ENCODE measurements at regions not wholly inside any gene's neighbourhood (a gene's known extent, or its start where the extent isn't known, plus 50 kb on each side); places are given as distances from the start of the nearest gene placed in this dataset.

DNA sequence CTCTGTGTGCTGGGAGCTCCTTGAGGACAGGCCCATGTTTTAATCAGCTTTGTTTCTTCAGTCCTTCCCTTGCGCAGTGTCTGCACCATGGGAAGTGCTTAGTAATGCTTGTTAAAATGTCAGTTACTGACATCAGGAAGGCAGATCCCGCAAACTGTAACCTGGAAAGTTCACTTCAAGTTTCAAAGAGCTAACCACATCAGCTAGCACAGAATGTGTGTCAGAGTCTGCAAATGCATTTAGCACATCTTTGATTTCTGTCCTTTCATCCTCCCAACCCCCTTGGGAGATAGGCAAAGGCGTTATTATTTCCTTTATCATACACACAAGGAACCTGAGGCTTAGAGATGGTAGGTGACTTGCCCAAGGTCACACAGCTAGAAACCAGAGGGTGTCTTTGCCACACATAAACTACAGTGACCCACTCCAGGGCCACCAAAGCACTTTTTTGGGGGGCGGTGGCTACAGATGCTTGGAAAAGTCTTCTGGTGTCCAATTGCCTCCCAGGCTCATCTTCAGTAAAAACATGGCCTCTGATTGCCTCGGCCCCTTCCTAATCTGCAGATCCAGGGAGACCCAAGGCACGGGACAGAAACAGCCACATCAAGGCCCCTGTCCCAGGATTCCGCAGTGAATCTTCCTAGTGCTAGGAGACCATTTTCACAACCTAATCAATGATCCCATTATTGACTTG lies 116.2 kb upstream of the GPR26 start:
- no peak for DNase-seq (ENCODE audit: low read depth in 4 of 4, low spot score in 2 of 4)

DNA sequence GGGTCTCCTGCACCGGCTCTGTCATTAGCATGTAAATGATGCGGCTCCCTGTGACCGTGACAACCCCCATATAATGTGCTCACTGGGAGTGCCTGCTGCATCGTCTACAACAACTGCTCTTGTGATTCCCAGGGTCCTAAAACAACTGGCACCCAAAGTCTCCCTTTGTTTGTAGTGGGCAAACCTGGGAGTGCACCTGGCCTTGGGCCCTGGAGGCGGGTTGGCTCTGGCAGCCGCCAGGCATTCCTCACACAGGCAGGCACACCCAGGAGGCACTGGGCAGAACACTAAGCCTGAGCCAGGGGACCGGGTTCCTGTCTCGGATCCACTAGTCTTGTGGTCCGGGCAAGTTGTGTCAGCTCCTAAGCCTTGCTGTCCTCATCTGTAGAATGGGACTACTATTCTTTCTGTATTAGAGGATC lies 115.5 kb upstream of the GPR26 start:
- no peak for DNase-seq (ENCODE audit: low read depth in 4 of 4, low spot score in 2 of 4)

DNA sequence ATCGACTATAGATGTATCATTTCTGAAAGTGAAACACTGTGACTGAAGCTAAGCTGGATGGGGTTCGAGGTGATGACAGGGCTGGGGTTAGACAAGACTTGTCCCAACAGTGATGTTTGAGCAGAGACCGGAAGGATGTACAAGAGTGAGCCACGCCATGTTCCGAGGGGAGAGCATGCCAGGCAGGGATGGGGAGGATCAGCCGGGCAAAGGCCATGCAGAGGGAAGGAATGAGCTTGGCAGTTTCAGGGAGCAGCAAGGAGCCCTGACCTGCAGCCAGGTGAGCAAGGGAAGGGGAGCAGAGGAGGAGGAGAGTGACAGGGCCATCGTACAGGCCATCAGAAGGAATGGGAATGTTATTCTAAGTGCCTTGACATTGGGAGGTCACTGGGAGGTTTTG lies 114.9 kb upstream of the GPR26 start:
- DNase-seq (ENCODE audit: low read depth in 4 of 4, low spot score in 2 of 4) = no peak

DNA sequence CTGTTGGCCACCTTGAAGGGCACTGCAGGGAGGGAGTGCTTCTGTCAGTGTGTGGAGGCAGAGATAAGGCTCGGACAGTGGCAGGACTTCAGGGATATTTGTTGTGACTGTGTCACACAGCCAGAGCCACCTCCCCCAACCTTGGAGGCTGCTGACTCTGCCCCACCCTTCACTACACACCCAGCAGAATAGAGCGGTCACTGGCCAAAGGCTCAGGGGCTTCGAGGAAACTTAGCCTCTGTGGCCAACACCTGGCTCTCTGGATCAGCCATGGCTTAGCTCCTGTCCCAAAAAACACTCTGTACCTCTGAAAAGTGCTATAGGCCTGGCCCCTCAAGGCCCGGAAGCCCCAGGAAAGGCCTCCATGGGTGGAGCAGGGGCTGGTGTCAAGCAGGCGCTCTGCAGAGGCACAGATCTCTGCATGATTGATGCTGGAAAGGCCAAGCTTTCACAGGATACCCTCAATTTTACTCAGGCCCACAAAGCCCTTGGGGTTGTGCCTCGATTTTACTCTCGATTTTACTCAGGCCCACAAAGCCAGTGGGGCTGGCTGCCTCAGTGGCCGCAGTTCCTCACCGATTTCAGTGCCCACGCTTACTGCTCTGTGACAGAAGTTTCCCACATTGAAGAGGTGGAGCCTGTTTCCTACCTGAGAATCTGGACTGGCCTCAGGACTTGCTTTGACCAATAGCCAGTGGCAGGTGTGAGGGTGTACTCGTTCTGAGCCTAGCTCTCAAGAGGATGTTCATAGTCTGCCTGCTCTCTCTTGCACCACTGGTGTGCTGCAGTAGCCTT lies 113.2 kb upstream of the GPR26 start:
- DNase-seq (ENCODE audit: low read depth in 4 of 4, low spot score in 2 of 4) = no peak

DNA sequence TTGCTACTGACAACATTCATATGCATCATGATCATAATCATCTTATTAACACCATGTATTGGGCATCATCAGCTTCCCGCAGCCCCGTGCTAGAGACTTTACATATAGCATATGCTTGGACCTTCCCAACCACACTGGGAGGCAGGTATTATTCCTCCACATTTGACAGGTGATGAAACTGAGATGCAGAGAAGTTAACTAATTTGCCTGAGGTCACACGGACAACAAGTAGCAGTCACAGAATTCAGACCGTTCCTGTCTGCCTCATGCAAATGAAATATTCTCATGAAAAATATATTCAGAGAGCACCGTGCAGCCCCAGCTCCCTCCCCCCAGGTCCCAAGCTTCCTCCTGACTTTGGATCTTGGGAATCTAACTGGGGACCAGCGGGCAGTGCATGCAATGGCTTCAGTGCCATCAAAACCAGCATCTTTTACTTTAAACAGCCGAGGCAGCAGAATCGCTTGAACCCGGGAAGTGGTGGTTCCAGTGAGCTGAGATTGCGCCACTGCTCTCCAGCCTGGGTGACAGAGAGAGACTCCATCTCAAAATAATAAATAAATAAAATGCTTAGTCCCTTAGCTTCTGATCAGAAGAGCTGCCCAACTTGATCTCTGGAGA lies 112.2 kb upstream of the GPR26 start:
- no peak for DNase-seq (ENCODE audit: low read depth in 4 of 4, low spot score in 2 of 4)

DNA sequence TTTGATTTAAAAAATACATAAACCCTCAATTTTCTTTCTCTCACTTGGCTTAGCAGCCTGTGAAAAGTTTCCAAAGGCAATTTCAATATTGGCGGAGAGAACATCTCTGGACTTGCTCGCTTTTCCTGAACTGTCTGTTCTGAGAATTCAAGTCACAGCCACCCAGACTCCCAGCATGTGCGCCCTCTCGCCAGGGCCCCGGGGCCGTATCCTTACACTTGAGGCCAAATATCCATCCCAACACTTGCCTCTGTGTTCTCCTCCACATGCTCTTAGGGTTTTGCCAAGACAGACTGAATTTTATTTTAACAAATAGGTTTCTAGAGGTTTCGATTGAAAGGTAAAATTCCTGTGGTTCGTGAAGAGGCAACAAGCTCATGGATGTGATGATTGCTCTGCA lies 111.5 kb upstream of the GPR26 start:
- no peak for DNase-seq (ENCODE audit: low read depth in 4 of 4, low spot score in 2 of 4)

DNA sequence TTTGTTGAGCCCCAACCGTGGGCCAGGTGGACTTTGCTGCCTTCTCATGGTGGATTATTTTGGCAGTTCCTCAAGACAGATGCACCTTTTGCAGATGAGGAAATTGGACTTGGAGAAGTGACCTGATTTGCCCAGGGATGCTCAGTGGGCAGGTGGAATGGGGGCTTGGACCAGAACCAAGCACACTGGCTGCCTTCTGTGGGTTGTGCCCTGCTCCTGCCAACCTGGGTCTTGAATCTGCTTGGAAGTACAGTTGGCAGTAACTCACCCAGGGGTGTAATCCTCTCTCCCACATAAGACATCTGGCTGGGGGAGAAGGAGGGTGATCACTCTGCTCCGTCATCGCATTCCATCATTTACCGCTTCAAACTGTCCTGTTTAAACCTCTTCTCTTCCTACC lies 110.5 kb upstream of the GPR26 start:
- DNase-seq (ENCODE audit: low read depth in 4 of 4, low spot score in 2 of 4) = no peak

DNA sequence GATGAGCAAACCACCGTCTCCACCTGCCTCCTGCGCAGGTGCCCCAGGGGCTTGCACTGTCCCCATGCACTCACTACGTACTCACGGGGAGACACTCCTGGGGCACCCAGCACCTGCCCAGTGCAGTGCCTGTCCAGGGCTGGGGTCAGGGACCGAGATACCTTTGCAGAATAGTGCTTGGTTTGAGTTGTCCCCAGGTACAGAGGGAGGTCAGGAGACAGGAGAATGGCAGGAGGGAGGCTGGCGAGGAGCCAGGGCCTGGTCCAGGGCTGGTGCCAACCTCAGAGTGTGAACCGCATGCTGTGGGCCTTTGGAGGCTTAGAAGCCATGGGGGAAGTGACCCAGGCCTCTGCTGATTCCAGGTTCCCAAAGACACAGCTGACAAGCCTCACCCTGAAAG lies 110.1 kb upstream of the GPR26 start:
- no peak for DNase-seq (ENCODE audit: low read depth in 4 of 4, low spot score in 2 of 4)

DNA sequence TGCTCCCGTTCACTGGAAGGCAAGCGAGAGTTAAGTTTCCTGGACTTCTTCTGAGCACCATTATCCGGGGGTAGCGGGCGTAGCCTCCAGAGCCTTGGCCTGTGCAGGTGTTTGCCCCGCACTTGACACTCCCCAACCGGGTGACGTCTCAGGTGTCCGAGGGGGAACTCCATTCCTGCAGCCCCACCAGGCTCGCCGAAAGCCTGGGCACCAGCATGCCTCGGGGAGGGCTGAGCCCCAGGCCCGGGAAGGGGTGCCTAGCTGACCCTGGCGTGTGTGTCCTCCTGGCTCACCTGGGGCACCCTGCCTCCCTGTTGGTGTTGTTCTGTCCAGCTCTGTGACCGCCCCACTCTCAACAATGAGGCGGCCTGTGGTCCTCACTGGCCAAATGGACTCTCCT lies 109.4 kb upstream of the GPR26 start:
- DNase-seq (ENCODE audit: low read depth in 4 of 4, low spot score in 2 of 4) = no peak

DNA sequence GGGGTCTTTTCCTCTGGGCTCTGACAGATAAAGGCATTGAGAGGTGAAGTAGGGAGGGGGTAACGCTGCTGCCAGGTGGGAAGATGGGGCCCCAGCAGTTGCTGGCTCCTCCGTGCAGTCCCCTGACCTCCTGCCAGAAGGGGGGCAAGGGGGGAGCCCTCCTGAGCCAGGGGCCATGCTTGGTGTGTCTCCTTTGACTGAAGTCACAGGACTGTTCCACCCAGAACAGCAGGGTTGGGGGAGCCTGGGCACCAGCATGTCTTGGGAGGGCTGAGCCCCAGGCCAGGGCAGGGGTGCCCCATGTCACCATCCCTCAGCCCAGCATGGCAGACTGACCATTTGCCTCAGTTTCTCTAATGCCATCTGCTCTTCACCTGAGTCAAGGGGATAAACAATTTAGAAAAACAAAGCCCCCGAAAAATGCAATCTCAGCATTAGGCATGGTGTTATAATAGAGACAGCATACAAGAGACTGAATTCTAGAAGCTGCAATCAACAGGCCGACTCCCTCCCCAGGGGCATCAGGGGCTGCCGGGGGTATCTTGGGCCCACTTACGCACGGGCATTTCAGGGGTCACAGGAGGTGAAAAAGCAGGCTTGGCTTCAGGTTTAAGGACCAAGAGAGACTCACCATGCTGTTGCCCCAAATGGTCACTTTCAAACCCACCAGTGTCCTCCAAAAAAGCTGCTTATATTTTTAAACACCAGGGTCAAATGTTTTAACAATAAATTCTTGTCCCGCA lies 108.6 kb upstream of the GPR26 start:
- no peak for DNase-seq (ENCODE audit: low read depth in 4 of 4, low spot score in 2 of 4)

DNA sequence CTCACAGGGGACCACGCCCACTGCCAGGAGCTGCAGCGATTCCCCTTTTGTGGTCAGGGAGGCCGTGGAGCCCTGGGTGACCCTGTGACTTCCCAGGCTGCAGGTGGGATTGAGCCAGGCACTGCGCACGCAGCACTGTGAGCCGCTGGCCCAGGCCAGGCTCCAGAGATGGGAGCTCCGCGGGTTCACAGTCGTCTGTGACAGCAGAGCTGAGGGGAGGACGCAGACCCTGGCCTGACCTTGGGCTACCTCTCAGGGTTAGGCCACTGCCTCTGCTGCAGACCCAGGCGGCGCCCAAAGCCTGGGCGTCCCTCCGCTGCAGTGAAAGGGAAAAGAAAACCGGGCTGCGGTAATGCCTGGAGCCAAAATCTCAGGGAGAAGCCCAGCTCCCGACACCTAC lies 107.5 kb upstream of the GPR26 start:
- DNase-seq (ENCODE audit: low read depth in 4 of 4, low spot score in 2 of 4) = no peak

DNA sequence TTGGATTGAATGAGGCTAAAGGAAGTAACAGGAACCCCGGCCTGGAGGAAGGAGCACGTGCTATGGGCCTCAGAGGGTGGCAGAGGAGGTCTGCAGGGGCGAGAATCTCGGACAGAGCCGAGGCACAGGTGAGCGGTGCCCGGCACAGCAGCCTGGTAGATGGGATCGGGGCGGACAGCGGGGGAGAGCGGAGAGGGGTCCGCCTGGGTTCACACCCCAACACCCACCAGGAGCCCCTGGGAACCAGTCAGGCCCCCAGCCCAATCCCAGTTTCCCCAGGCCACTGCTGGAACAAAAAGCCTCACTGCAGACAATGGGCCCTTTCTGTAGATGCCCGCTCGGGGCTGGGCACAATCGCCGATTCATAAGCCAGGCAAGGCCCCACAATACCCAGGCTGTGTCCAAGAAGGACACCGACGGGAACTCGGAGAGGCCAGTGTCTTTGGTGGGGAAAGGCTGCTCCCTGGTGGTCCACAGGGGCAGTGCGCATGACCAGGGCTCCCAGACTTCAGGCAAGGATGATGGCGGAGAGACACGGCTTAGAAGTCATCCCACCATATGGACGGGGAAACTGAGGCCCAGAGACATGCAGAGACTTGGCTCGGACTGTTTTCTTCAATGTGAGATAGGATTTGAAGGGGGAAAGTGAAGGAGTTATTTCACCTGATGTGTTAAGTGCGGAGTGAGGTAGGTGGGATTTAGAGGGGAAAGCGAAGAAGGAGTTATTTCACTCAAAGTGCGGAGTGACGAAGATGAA lies 106.9 kb upstream of the GPR26 start:
- DNase-seq (ENCODE audit: low read depth in 4 of 4, low spot score in 2 of 4) = peak in 2 of 4 donors; percentile 41 to 46

DNA sequence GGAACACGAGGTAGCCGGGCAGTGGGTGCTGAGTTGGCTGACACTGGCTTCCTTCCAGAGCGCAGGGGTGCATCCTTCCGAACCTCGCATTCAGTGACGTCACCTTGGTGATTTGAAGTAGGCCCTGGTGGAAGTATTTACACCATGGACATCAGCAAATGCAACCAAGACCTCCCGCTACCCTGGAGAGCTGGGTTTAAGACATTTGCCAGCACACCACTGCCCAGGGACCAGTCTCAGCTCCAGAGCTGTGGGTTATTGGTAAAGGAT lies 106.4 kb upstream of the GPR26 start:
- DNase-seq (ENCODE audit: low read depth in 4 of 4, low spot score in 2 of 4) = no peak

DNA sequence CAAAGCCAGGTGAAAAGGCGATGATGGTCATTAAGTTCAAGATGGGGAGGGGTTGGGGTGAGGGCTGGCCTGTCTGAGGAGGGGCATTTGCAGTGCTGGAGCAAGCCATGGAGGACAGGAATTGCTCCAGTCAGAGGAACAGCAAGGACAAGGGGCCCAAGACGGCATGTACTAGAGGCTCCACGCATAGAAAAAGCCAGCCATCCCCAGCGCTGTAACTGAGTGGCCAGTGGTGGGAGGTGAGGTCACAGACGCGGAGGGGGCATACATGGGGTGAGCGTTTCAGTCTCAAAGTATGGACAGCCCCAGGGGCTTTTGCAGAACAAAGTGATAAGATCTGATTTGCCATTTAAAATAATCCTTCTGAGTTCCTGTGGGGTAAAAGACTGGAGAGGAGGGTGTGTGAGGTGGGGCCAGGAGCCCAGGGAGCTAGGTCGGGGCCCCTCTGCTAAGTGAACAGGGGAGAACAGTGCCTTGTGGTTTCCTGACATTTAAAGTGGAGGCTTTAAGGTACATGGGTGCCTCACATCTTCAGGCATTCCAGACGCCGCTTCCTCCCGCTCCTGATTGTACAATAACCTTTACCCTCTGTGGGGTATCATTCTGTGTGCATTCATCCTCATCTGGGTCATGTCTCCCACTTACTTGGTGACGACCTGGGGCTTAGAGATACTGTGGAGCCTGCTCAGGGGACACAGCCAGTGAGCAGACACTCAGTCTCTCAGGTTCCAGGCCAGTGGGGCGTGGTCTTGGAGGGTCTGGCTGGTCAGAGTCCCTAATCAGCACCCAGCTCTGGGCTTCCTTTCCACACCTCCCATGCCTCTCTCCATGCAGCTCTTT lies 105.6 kb upstream of the GPR26 start:
- no peak for DNase-seq (ENCODE audit: low read depth in 4 of 4, low spot score in 2 of 4)

DNA sequence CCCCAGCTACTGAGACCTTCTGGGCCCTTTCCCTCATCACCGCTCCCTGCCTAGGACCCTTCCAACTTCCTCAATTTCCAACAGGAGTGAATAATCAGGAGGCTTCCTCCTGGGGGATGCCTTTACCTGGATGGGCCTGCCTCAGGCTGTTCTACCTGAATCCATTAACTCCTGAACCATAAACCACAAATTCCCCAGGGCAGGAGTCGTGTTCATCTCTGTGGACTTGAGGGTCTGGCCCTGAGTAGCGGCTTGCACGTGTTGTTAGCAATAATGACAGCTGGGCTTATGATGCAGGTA lies 105.1 kb upstream of the GPR26 start:
- no peak for DNase-seq (ENCODE audit: low read depth in 4 of 4, low spot score in 2 of 4)

DNA sequence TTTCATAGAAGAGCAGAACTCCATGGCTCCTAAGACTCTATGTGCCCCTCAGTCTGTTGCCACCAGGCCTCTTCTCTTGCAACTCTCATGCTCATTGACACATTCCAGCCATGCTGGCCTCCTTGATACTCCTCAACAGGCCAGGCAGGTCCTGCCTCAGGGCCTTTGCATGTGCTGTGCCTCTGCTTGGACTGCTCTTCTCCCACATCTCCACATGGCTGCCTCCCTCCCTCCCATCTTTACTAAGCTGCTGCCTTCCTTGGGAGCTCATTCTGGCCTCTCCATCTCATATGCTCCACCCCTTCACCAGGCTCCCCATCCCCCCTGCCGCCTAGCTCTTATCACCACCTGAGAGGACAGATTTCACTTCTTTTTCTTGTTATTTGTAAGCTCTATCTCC lies 103.8 kb upstream of the GPR26 start:
- no peak for DNase-seq (ENCODE audit: low read depth in 4 of 4, low spot score in 2 of 4)

DNA sequence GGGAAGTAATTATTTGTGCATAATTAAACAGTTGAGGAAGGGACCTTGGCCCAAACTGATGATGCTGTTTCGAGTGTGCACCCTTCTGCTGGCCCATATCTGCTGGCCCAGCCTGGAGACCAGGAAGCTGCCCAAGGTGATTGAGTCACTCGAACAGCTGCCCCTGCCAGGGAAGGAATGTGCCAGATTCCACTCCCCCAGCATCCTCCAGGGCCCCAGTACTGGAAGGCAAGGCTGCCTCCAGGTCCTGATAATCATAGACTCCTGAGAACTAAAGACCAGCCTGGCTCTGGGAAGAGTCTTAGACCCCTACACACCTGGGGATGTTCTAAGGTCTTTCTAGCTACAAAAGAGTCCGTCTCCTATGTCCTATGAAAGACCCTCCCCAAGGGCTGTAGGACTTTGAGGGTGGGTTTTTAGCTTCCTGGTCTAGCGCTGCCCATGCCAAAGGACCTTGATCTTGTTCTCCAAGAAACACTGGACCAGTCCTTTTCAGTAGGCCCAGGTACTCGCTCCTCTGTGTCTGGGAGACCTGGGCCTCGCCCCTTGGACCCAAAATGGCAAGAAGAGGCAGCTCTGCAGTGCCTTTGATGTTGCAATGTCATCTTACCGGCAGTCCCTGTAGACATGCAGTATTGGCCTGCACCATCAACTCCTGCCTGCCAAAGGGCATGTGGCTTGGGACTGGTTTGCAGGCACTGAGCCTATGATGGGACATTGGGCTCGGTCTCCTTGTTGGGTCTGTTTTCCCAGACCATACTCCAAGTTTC lies 103.2 kb upstream of the GPR26 start:
- no peak for DNase-seq (ENCODE audit: low read depth in 4 of 4, low spot score in 2 of 4)

DNA sequence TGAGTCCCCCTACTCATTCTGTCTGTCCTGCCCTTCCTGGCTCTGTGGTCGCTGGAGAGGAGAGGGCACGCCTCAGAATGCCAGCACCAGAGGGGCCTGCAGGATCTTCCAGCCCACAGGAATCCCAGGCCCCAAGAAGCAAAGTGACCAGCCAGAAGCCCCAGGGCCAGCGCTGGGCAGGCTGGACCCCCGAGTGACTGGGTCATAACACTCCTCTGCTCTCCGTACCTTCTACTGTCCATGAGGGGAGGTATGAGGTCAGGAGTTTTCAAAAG lies 102.6 kb upstream of the GPR26 start:
- no peak for DNase-seq (ENCODE audit: low read depth in 4 of 4, low spot score in 2 of 4)

DNA sequence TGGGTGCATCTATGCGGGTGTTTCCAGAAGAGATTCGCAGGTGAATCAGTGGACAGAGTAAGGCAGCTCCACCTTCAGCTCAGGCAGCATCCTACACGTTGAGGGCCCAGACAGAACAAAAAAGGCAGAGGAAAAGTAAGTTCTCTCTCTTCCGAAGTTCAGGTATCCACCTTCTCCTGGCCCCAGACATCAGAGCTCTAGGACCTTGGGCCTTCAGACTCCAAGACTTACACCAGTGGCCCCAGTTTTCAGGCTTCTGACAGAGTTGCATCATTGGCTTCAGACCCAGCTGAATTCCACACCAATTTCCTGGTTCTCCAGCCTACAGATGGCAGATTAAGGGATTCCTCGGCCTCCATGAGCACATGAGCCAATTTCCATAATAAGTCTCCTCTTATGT lies 102.2 kb upstream of the GPR26 start:
- DNase-seq (ENCODE audit: low read depth in 4 of 4, low spot score in 2 of 4) = no peak

DNA sequence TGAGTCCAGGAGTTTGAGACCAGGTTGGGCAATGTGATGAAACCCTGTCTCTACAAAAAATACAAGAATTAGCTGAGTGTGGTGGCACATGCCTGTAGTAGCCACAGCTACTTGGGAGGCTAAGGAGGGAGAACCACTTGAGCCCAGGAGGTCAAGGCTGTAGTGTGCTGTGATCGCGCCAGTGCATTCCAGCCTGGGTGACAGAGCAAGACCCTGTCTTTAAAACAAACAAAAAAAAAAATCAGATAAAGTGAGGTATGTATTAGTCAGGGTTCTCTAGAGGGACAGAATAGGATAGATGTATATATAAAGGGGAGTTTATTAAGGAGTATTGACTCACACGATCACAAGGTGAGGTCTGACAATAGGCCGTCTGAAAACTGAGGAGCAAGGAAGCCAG lies 101.5 kb upstream of the GPR26 start:
- no peak for DNase-seq (ENCODE audit: low read depth in 4 of 4, low spot score in 2 of 4)
